HG03342 (cell line): ENCODE measurements at regions not wholly inside any gene's neighbourhood (a gene's known extent, or its start where the extent isn't known, plus 50 kb on each side); places are given as distances from the start of the nearest gene placed in this dataset.
"Not testable (repeated sequence)": the region's sequence is repeated elsewhere in the genome, so short reads cannot be mapped to it uniquely, and the experiment has no call there.

ENCODE experiments used
- ATAC-seq: cut with Tn5 transposase; IDR thresholded peaks from one replicate; pipeline ENCODE4 v1.9.1; 2021; ENCODE audit warnings: mild to moderate bottlenecking, moderate library complexity; ENCODE audit not compliant: unreplicated experiment

GRCh38 chr3:191518861-191519260 lies 57.9 kb downstream of the PYDC2 start:
- no peak for ATAC-seq

GRCh38 chr3:191521055-191521454 lies 60.1 kb downstream of the PYDC2 start:
- ATAC-seq, result no peak

GRCh38 chr3:191523148-191523547 lies 62.2 kb downstream of the PYDC2 start:
- no peak for ATAC-seq

- no peak for ATAC-seq
Observed at GRCh38 chr3:191528589-191528988, 67.6 kb downstream of the PYDC2 start.

- no peak for ATAC-seq
Observed at GRCh38 chr3:191529992-191530391, 69.0 kb downstream of the PYDC2 start.

GRCh38 chr3:191531434-191531972 lies 70.5 kb downstream of the PYDC2 start:
- ATAC-seq, result no peak

- ATAC-seq, result no peak
Observed at GRCh38 chr3:191543018-191543417, 82.1 kb downstream of the PYDC2 start.

- no peak for ATAC-seq
Observed at GRCh38 chr3:191543897-191544296, 82.9 kb downstream of the PYDC2 start.

GRCh38 chr3:191549357-191549756 lies 88.4 kb downstream of the PYDC2 start:
- no peak for ATAC-seq

- ATAC-seq, result no peak
Observed at GRCh38 chr3:191555037-191555436, 94.1 kb downstream of the PYDC2 start.

- ATAC-seq, result no peak
Observed at GRCh38 chr3:191557322-191557721, 96.4 kb downstream of the PYDC2 start.

- no peak for ATAC-seq
Observed at GRCh38 chr3:191563722-191564121, 102.8 kb downstream of the PYDC2 start.

GRCh38 chr3:191566469-191566868 lies 105.5 kb downstream of the PYDC2 start:
- ATAC-seq, result no peak

- ATAC-seq, result no peak
Observed at GRCh38 chr3:191568206-191568605, 107.2 kb downstream of the PYDC2 start.

GRCh38 chr3:191592105-191592504 lies 131.1 kb downstream of the PYDC2 start:
- no peak for ATAC-seq

GRCh38 chr3:191593486-191593885 lies 132.5 kb downstream of the PYDC2 start:
- ATAC-seq, result no peak

GRCh38 chr3:191615511-191615910 lies 154.5 kb downstream of the PYDC2 start:
- ATAC-seq, result not testable (repeated sequence)

- ATAC-seq, result no peak
Observed at GRCh38 chr3:191624299-191624698, 163.3 kb downstream of the PYDC2 start.

GRCh38 chr3:191627064-191627463 lies 166.1 kb downstream of the PYDC2 start:
- ATAC-seq, result no peak

GRCh38 chr3:191628571-191628970 lies 167.6 kb downstream of the PYDC2 start:
- no peak for ATAC-seq

- ATAC-seq, result no peak
Observed at GRCh38 chr3:191631496-191631895, 170.5 kb downstream of the PYDC2 start.

- no peak for ATAC-seq
Observed at GRCh38 chr3:191634902-191635301, 173.9 kb downstream of the PYDC2 start.

- ATAC-seq, result no peak
Observed at GRCh38 chr3:191637611-191638010, 176.6 kb downstream of the PYDC2 start.
